ENCODE measurements at regions not wholly inside any gene's neighbourhood (a gene's known extent, or its start where the extent isn't known, plus 50 kb on each side); places are given as distances from the start of the nearest gene placed in this dataset.
"Not testable (repeated sequence)": the region's sequence is repeated elsewhere in the genome, so short reads cannot be mapped to it uniquely, and the experiment has no call there.

- not testable (repeated sequence) for TF ChIP-seq SP4 (IDR thresholded peaks at IDR 0.05; ENCODE audit: low read length); YY1 (IDR thresholded peaks at IDR 0.05; ENCODE audit: low read depth, low read length); POLR2A (IDR thresholded peaks at IDR 0.05; ENCODE audit: control extremely low read depth in 1 of 2, low read depth in 2 of 2, low read length in 2 of 2)
Measured at GRCh38 chr2:111485895-111486294, 365.2 kb downstream of the BCL2L11 start.

All from H1 (cell line).